ENCODE measurements at regions not wholly inside any gene's neighbourhood (a gene's known extent, or its start where the extent isn't known, plus 50 kb on each side); places are given as distances from the start of the nearest gene placed in this dataset.

DNA sequence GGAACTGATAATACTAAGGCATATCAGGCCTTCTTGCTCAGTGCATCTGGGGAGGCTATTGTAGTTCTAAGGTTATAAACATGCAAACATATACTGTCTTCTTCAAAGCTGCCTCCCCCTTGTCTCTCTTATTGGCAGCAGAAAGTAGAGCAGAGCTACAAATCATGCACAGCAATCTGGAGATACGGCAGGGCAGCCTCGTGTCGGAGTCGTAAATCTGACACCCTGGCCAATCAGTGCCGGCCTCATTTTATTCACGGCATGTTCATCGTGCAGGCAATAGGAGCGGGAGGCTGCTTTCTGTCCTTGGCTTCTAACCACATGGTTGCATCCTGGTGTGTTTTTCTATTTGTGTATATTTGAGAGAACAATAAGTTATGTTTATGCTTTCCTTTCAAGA is 300.2 kb upstream of the CNTN6 start:
- FAIRE-seq (no peak), DNase-seq (ENCODE audit: insufficient read length, low spot score) (no peak)

GRCh38 chr3:804211-804610 is 288.6 kb upstream of the CNTN6 start:
- FAIRE-seq, result no peak
- DNase-seq (ENCODE audit: insufficient read length, low spot score), result no peak

- DNase-seq (ENCODE audit: insufficient read length, low spot score) (no peak), FAIRE-seq (no peak)
These were observed 287.5 kb upstream of the CNTN6 start for GRCh38 chr3:805326-805725.

- FAIRE-seq (no peak), DNase-seq (ENCODE audit: insufficient read length, low spot score) (no peak)
These were observed 286.8 kb upstream of the CNTN6 start for GRCh38 chr3:806006-806405.

DNA sequence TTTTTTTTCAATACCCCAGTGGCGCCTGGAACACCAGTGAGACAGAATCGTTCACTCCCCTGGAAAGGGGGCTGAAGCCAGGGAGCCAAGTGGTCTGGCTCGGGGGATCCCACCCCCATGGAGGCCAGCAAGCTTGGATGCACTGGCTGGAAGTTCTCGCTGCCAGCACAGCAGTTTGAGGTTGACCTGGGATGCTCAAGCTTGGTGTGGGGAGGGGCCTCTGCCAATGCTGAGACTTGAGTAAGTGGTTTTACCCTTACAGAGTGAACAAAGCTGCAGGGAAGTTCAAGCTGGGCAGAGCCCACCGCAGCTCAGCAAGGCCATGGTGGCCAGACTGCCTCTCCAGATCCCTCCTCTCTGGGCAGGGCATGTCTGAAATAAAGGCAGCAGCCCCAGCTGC is 276.2 kb upstream of the CNTN6 start:
- DNase-seq (ENCODE audit: insufficient read length, low spot score) (no peak), FAIRE-seq (no peak)

- no peak for DNase-seq (ENCODE audit: insufficient read length, low spot score)
- FAIRE-seq, result no peak
These were observed 258.1 kb upstream of the CNTN6 start for GRCh38 chr3:834679-835078.

GRCh38 chr3:835096-835495 is 257.7 kb upstream of the CNTN6 start:
- FAIRE-seq (no peak), DNase-seq (ENCODE audit: insufficient read length, low spot score) (no peak)

DNA sequence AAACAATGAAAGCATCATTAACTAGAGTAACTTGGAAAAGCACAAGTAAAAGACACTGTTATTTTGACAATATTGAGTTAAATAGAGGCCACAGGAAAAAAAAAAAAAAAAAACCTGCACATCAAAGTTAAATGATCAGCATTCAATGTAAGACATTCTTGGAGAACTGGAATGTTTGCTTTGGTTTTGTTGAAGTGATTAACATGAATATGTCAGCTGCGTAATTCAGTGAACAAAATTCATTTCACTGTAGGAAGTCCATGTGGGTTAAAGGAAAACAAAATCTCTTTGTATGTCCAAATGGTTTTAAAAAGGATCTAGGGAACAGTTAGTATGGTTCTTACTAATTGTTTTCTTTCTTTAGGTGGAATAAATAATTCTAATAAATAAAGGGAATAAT is 252.8 kb upstream of the CNTN6 start:
- no peak for DNase-seq (ENCODE audit: insufficient read length, low spot score)
- no peak for FAIRE-seq

DNA sequence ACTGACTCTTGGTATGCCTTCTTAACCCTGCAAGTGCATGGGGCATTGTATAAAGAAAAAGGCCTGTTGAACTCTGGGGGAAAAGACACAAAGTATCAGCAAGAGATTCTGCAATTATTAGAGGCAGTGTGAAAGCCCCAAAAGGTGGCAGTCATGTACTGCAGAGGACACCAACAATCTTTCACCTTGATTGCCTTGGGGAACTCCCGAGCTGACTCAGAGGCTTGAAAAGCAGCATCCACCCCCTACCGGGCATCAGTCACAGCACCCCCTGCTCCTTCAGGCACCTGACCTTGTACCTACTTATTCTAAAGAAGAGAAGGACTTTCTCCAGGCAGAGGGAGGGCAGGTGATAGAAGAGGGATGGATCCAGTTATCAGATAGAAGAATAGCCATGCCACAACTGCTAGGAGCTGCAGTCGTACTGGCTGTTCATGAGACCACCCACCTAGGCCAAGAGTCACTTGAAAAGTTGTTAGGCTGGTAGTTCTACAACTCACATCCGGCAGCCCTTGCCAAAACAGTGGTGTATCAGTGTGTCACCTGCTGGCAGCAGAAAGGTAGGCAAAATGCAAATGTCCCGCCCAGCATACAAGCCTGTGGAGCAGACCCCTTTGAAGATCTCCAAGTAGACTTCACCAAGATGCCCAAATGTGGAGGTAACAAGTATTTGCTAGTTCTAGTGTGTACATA is 241.6 kb upstream of the CNTN6 start:
- no peak for DNase-seq (ENCODE audit: insufficient read length, low spot score)
- FAIRE-seq, result no peak

GRCh38 chr3:852033-852432 is 240.8 kb upstream of the CNTN6 start:
- DNase-seq (ENCODE audit: insufficient read length, low spot score) (no peak), FAIRE-seq (no peak)

DNA sequence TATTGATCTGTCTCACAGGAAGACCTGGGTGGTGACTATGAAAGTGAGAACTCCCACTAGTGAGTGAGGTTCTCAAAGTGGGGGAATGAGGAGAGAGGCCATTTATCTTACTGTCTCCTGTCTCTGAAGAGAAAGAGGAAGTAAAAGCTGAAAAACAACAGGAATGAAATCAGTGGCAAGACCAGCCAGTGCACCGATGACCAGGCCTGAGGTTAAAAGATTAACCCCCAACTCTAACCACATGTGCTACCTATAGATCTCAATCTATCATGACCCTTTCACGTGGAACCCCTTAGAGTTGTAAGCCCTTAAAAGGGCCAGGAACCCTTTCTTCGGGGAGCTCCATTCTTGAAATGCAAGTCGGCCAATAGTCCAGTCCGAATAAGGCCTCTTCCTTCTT is 239.3 kb upstream of the CNTN6 start:
- DNase-seq (ENCODE audit: insufficient read length, low spot score) (no peak), FAIRE-seq (no peak)

DNA sequence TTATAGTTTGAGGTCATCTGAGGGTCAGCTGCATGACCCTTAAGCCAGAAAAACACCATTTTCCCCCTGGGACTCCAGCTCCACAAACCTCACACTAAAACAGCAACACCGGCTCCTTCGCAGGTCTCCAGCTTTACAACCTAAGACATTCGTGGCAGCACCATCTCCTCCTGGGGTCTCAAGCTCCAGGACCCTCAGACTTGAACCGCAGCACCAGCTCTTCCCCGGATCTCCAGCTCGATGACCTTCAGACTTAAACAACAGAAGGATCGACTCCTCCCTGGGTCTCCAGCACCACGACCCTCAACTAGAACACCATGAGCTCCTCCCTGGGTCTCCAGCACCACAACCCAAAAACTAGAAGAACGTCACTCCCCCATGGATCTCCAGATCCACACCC is 233.7 kb upstream of the CNTN6 start:
- no peak for DNase-seq (ENCODE audit: insufficient read length, low spot score)
- FAIRE-seq, result no peak

- FAIRE-seq (no peak), DNase-seq (ENCODE audit: insufficient read length, low spot score) (no peak)
These were observed 231.1 kb upstream of the CNTN6 start for GRCh38 chr3:861721-862120.

GRCh38 chr3:869269-869668 is 223.6 kb upstream of the CNTN6 start:
- FAIRE-seq, result no peak

DNA sequence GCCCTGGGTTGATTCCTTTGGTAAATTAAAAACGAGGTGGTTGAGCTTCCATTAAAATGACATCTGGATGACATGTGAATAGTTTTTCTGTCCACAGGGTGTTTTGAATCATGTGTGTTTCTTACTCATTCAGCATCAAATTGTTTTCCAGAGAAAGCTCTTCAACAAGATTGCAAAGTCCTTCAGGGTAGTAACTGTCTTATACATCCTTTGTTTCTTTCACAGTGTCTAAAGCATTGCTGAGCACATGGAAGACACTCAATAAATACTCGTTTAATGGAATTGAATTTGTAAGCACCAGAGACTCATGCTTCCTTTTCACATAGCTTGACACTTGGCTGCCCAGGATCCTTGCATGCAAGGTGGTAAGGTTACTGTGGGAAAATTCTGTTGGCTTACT is 223.1 kb upstream of the CNTN6 start:
- DNase-seq (ENCODE audit: insufficient read length, low spot score), result no peak
- no peak for FAIRE-seq

More at GRCh38 chr3:869269-869668, 223.6 kb upstream of the CNTN6 start:
- no peak for DNase-seq (ENCODE audit: insufficient read length, low spot score)

GRCh38 chr3:871651-872050 is 221.2 kb upstream of the CNTN6 start:
- FAIRE-seq (no peak), DNase-seq (ENCODE audit: insufficient read length, low spot score) (no peak)

- FAIRE-seq (no peak), DNase-seq (ENCODE audit: insufficient read length, low spot score) (no peak)
These were observed 215.8 kb upstream of the CNTN6 start for GRCh38 chr3:877001-877400.

DNA sequence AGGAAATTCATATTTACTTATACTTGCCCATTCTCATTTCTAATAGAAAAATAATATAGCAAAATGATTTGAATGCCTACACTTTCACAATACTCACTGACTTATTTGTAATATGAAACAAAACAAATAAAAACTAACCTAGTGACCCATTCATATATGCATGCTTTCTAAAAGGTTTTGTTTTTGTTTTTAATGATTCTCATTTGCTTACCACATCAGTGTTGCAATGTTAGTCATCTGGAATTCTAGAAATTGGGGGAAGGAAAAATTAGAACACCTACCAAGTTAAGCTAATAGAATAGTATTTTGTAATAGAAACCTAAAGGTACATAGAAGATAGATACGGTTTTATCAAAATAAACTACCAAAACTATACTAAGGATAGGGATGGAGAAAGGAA is 214.1 kb upstream of the CNTN6 start:
- FAIRE-seq (no peak), DNase-seq (ENCODE audit: insufficient read length, low spot score) (no peak)

- FAIRE-seq (no peak), DNase-seq (ENCODE audit: insufficient read length, low spot score) (no peak)
These were observed 212.5 kb upstream of the CNTN6 start for GRCh38 chr3:880371-880770.

- DNase-seq (ENCODE audit: insufficient read length, low spot score) (no peak), FAIRE-seq (no peak)
These were observed 210.3 kb upstream of the CNTN6 start for GRCh38 chr3:882533-882932.

- DNase-seq (ENCODE audit: insufficient read length, low spot score) (no peak), FAIRE-seq (no peak)
These were observed 190.7 kb upstream of the CNTN6 start for GRCh38 chr3:901953-902778.

DNA sequence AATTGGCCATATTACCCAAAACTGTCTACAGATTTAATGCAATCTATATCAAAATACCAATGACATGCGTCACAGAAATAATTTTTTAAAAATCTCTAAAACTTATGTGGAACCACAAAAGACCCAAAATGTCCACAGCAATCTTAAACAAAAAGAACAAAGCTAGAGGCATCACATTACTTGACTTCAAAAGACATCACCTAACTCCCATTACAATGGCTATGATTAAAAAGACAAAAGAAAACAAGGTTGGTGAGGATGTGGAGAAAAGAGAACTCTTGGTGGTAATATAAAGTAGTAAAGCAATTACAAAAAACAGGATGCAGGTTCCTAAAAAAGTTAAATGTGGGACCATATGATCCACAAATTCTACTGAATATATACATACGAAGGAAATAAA is 187.6 kb upstream of the CNTN6 start:
- FAIRE-seq, result no peak
- no peak for DNase-seq (ENCODE audit: insufficient read length, low spot score)
